SK-N-MC (cell line): ENCODE measurements at regions not wholly inside any gene's neighbourhood (a gene's known extent, or its start where the extent isn't known, plus 50 kb on each side); places are given as distances from the start of the nearest gene placed in this dataset.
"Not testable (repeated sequence)": the region's sequence is repeated elsewhere in the genome, so short reads cannot be mapped to it uniquely, and the experiment has no call there.

Source experiments
- DNase-seq: peaks from one replicate; pipeline ENCODE4 v3.0.0-alpha.2; 2011; ENCODE audit warnings: low read depth, low spot score
- H3K27ac ChIP-seq: fragments of 200-600 bp; sonication (generic); 2 replicates; pipeline ENCODE4 v1.5.1; 2016; ENCODE audit warnings: mixed run types
- H3K36me3 ChIP-seq: fragments of 200-600 bp; sonication (generic); 2 replicates; pipeline ENCODE4 v1.6.1; 2017; ENCODE audit warnings: antibody characterized with exemption, low read length, mixed read lengths; ENCODE audit not compliant: insufficient read depth
- H3K4me3 ChIP-seq: fragments of 200-600 bp; sonication (generic); 2 replicates; pipeline ENCODE4 v1.5.1; 2016
- H3K9ac ChIP-seq: fragments of 200-600 bp; sonication (generic); 2 replicates; pipeline ENCODE4 v1.8.0; 2017; ENCODE audit warnings: mixed run types, mixed read lengths; ENCODE audit not compliant: insufficient read length
- H3K9me3 ChIP-seq: fragments of 200-600 bp; sonication (generic); 2 replicates; pipeline ENCODE4 v1.6.1; 2017; ENCODE audit warnings: low read depth, mild to moderate bottlenecking, antibody characterized with exemption, low read length, moderate library complexity, mixed read lengths
- EZH2 ChIP-seq: fragments of 200-600 bp; sonication (generic); IDR thresholded peaks from one replicate; pipeline ENCODE4 v1.6.1; 2017; ENCODE audit warnings: antibody characterized with exemption
- FOXP2 ChIP-seq: optimal IDR thresholded peaks from 2 replicates; pipeline ENCODE3; 2011; ENCODE audit warnings: mild to moderate bottlenecking, moderate library complexity; ENCODE audit not compliant: insufficient read depth; ENCODE audit errors: extremely low read length, control extremely low read depth
- POLR2AphosphoS5 ChIP-seq: IDR thresholded peaks from 2 replicates; pipeline ENCODE4 v1.6.1; 2012; ENCODE audit warnings: mild to moderate bottlenecking, low read depth, low read length, borderline replicate concordance

DNA sequence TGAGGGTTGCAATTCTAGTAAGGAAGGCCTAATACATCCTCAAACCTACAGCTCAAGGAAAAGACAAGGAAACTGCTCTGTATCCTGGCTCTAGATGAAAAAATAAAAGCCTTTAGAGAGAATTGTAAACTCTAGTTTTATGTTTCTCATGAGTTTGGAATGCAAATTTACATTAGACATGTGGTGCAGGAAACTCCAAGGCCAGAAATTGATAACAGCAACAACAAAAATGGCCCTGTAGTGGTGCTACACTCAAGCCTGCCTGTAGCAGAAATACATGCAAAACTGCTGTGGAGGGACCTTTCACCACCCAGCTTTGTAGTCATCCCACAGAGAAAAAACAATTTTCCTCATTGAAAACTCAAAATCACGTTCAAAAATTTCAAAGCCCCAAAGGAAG, 546.7 kb upstream of the LRRN3 start:
- Histone ChIP-seq H3K27ac (no peak overlapping the region), H3K36me3 (no peaks in the 10 kb centered on the region), H3K4me3 (no peak overlapping the region), H3K9me3 (no peaks in the 10 kb centered on the region), H3K9ac (no peak overlapping the region)
- no peak for DNase-seq
- TF ChIP-seq EZH2 (no peak), FOXP2 (no peak), POLR2AphosphoS5 (no peak)

GRCh38 chr7:110548372-110548771, 542.6 kb upstream of the LRRN3 start:
- no peak for DNase-seq
- H3K4me3 ChIP-seq: no peak overlapping the region
- H3K9me3 ChIP-seq: no peaks in the 10 kb centered on the region
- H3K36me3 ChIP-seq: no peaks in the 10 kb centered on the region
- TF ChIP-seq EZH2 (no peak), FOXP2 (no peak), POLR2AphosphoS5 (no peak)
- H3K9ac ChIP-seq: no peak overlapping the region
- no peak overlapping the region for H3K27ac ChIP-seq

DNA sequence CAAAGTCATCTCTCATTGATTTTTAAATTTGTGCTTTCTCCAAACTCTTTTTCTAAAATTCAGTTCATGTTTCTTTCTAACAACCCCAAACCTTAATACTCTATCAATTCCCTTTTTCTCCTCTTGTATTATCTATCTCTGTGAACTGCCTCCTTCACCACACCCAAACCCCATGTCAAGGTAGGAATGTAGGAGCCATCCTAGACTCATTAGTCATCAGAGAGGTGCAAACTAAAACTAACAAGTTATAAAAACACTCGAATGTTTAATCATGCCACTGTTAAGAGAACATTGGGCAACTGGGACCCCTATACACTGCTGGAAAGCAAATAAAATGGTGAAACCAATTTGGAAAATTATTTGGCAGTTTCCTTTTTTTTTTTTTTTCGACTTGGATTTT, 533.8 kb upstream of the LRRN3 start:
- DNase-seq: no peak
- TF ChIP-seq FOXP2 (no peak), POLR2AphosphoS5 (no peak), EZH2 (no peak)
- H3K36me3 ChIP-seq: no peaks in the 10 kb centered on the region
- no peak overlapping the region for H3K27ac ChIP-seq
- H3K4me3 ChIP-seq: no peak overlapping the region
- H3K9me3 ChIP-seq: no peaks in the 10 kb centered on the region
- no peak overlapping the region for H3K9ac ChIP-seq

DNA sequence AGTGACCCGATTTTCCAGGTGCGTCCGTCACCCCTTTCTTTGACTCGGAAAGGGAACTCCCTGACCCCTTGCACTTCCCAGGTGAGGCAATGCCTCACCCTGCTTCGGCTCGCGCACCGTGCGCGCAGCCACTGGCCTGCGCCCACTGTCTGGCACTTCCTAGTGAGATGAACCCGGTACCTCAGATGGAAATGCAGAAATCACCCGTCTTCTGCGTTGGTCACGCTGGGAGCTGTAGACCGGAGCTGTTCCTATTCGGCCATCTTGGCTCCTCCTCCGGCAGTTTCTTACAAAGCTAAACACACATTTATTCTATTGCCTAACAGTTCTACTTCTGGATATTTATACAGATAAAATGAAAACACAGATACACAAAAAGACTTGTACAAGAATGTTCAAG, 527.6 kb upstream of the LRRN3 start:
- not testable (repeated sequence) for H3K36me3 ChIP-seq, H3K4me3 ChIP-seq, DNase-seq, H3K9ac ChIP-seq, H3K9me3 ChIP-seq, H3K27ac ChIP-seq

GRCh38 chr7:110564246-110564645, 526.7 kb upstream of the LRRN3 start:
- no peak overlapping the region for H3K4me3 ChIP-seq
- DNase-seq: no peak
- TF ChIP-seq FOXP2: no peak
- no peak for TF ChIP-seq POLR2AphosphoS5
- TF ChIP-seq EZH2: no peak
- H3K27ac ChIP-seq: no peak overlapping the region
- no peak overlapping the region for H3K9ac ChIP-seq
- H3K9me3 ChIP-seq: no peaks in the 10 kb centered on the region
- H3K36me3 ChIP-seq: no peaks in the 10 kb centered on the region

GRCh38 chr7:110568388-110568787, 522.5 kb upstream of the LRRN3 start:
- H3K4me3 ChIP-seq: no peak overlapping the region
- H3K9me3 ChIP-seq: no peaks in the 10 kb centered on the region
- no peak overlapping the region for H3K9ac ChIP-seq
- no peak for TF ChIP-seq POLR2AphosphoS5
- TF ChIP-seq FOXP2: no peak
- TF ChIP-seq EZH2: no peak
- DNase-seq: no peak
- no peak overlapping the region for H3K27ac ChIP-seq
- no peaks in the 10 kb centered on the region for H3K36me3 ChIP-seq

DNA sequence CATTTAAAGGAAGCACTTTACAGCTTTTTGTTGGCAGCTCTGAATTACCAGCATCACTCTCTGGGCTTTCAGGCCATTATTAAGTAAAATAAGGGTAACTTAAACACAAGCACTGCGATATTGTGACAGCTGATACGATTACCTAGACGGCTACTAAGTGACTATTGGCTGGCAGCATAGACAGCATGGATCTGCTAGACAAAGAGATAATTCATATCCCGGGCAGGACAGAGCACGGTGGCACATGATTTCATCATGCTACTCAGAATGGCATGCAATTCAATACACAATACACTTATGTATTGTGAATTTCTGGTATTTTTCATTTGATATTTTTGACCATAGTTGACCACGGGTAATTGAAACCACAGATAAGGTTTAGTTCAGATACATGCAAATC, 522.0 kb upstream of the LRRN3 start:
- Histone ChIP-seq H3K4me3 (no peak overlapping the region), H3K36me3 (no peaks in the 10 kb centered on the region), H3K27ac (no peak overlapping the region), H3K9ac (no peak overlapping the region), H3K9me3 (no peaks in the 10 kb centered on the region)
- TF ChIP-seq POLR2AphosphoS5: no peak
- no peak for TF ChIP-seq EZH2
- TF ChIP-seq FOXP2: no peak
- no peak for DNase-seq

- H3K27ac ChIP-seq: no peak overlapping the region
- TF ChIP-seq POLR2AphosphoS5: no peak
- no peak for TF ChIP-seq EZH2
- no peak for TF ChIP-seq FOXP2
- no peaks in the 10 kb centered on the region for H3K36me3 ChIP-seq
- H3K9ac ChIP-seq: no peak overlapping the region
- H3K9me3 ChIP-seq: no peaks in the 10 kb centered on the region
- H3K4me3 ChIP-seq: no peak overlapping the region
- no peak for DNase-seq
Observed at GRCh38 chr7:110569486-110570205, 521.3 kb upstream of the LRRN3 start.

- no peak for DNase-seq
- Histone ChIP-seq H3K9ac (no peak overlapping the region), H3K27ac (no peak overlapping the region), H3K4me3 (no peak overlapping the region), H3K36me3 (no peaks in the 10 kb centered on the region), H3K9me3 (no peaks in the 10 kb centered on the region)
- TF ChIP-seq EZH2 (no peak), POLR2AphosphoS5 (no peak), FOXP2 (no peak)
Observed at GRCh38 chr7:110573862-110574528, 516.9 kb upstream of the LRRN3 start.
